Suprapubic skin (tissue), 4 donors: ENCODE measurements at regions not wholly inside any gene's neighbourhood (a gene's known extent, or its start where the extent isn't known, plus 50 kb on each side); places are given as distances from the start of the nearest gene placed in this dataset.

Experiments used
- DNase-seq, 2 donors: peaks; one replicate each; pipeline ENCODE4 v3.0.0-alpha.2; 2019; ENCODE audit warnings: low spot score in 2 of 2
- H3K27ac ChIP-seq: fragments of 200-600 bp; sonication (generic); one replicate; pipeline ENCODE4 v1.5.1; 2019
- H3K27me3 ChIP-seq: fragments of 200-600 bp; sonication (generic); one replicate; pipeline ENCODE4 v1.5.1; 2019
- H3K36me3 ChIP-seq: fragments of 200-600 bp; sonication (generic); one replicate; pipeline ENCODE4 v1.5.1; 2019
- H3K4me1 ChIP-seq: fragments of 200-600 bp; sonication (generic); one replicate; pipeline ENCODE4 v1.5.1; 2019
- H3K4me3 ChIP-seq: fragments of 200-600 bp; sonication (generic); one replicate; pipeline ENCODE4 v1.5.1; 2019; ENCODE audit warnings: mild to moderate bottlenecking
- H3K9me3 ChIP-seq: fragments of 200-600 bp; sonication (generic); one replicate; pipeline ENCODE4 v1.5.1; 2019
- CTCF ChIP-seq, 2 donors: fragments of 200-600 bp in 1 of 2; fragments of 450-650 bp in 1 of 2; sonication (generic) in 1 of 2; IDR thresholded peaks; one replicate each; pipeline ENCODE4 v1.5.1; 2016 to 2019; ENCODE audit warnings: antibody characterized with exemption in 2 of 2, mild to moderate bottlenecking in 1 of 2, moderate library complexity in 1 of 2
- EP300 ChIP-seq: sonication (generic); formaldehyde crosslinking; IDR thresholded peaks from one replicate; pipeline ENCODE4 v1.6.1; 2017; ENCODE audit warnings: antibody characterized with exemption
- POLR2A ChIP-seq, 2 donors: fragments of 450-650 bp; IDR thresholded peaks; one replicate each; pipeline ENCODE4 v1.6.1; 2017; ENCODE audit warnings: antibody characterized with exemption in 2 of 2, mild to moderate bottlenecking in 2 of 2, moderate library complexity in 2 of 2
- POLR2AphosphoS5 ChIP-seq, 3 donors: sonication (generic); formaldehyde crosslinking; IDR thresholded peaks; one replicate each; pipeline ENCODE4 v1.6.1; 2017; ENCODE audit warnings: antibody characterized with exemption in 3 of 3
- WGBS: methylation state at CpG from one replicate; pipeline ENCODE4 v1.1.5; 2018; 5-methylcytosine and 5-hydroxymethylcytosine counted together

GRCh38 chr6:15905488-15906419 is 223.1 kb upstream of the MYLIP start:
- no peaks in the 10 kb centered on the region for H3K9me3 ChIP-seq
- 86% methylated on average over 8 of the region's 8 CpGs for WGBS
- H3K4me3 ChIP-seq = no peak overlapping the region
- TF ChIP-seq POLR2AphosphoS5 (IDR thresholded peaks at IDR 0.05) (no peak), EP300 (no peak), POLR2A (IDR thresholded peaks at IDR 0.05) (no peak), CTCF (IDR thresholded peaks at IDR 0.05) (no peak)
- H3K4me1 ChIP-seq = peaks cover 12% of the 10 kb centered on the region
- no peaks in the 10 kb centered on the region for H3K36me3 ChIP-seq
- no peaks in the 10 kb centered on the region for H3K27me3 ChIP-seq
- no peak for DNase-seq
- no peak overlapping the region for H3K27ac ChIP-seq

GRCh38 chr6:15904651-15905376 is 224.1 kb upstream of the MYLIP start:
- no peaks in the 10 kb centered on the region for H3K36me3 ChIP-seq
- WGBS = 93% methylated on average over 6 of the region's 6 CpGs
- H3K4me3 ChIP-seq = no peak overlapping the region
- peaks cover 12% of the 10 kb centered on the region for H3K4me1 ChIP-seq
- no peak overlapping the region for H3K27ac ChIP-seq
- TF ChIP-seq POLR2A (IDR thresholded peaks at IDR 0.05) (no peak), POLR2AphosphoS5 (IDR thresholded peaks at IDR 0.05) (no peak), EP300 (no peak), CTCF (IDR thresholded peaks at IDR 0.05) (no peak)
- no peaks in the 10 kb centered on the region for H3K9me3 ChIP-seq
- H3K27me3 ChIP-seq = no peaks in the 10 kb centered on the region
- no peak for DNase-seq

GRCh38 chr6:15901141-15902115 is 227.5 kb upstream of the MYLIP start:
- no peak for DNase-seq
- TF ChIP-seq EP300 (no peak), CTCF (IDR thresholded peaks at IDR 0.05) (no peak), POLR2AphosphoS5 (IDR thresholded peaks at IDR 0.05) (no peak), POLR2A (IDR thresholded peaks at IDR 0.05) (no peak)
- Histone ChIP-seq H3K27me3 (no peaks in the 10 kb centered on the region), H3K4me1 (peaks cover 14% of the 10 kb centered on the region), H3K9me3 (no peaks in the 10 kb centered on the region), H3K36me3 (no peaks in the 10 kb centered on the region), H3K27ac (no peak overlapping the region), H3K4me3 (no peak overlapping the region)
- WGBS = 51% methylated on average over 13 of the region's 13 CpGs

GRCh38 chr6:15898693-15899092 is 230.2 kb upstream of the MYLIP start:
- no peak overlapping the region for H3K27ac ChIP-seq
- H3K36me3 ChIP-seq = no peaks in the 10 kb centered on the region
- H3K9me3 ChIP-seq = no peaks in the 10 kb centered on the region
- TF ChIP-seq EP300 = no peak
- no peak for TF ChIP-seq CTCF (IDR thresholded peaks at IDR 0.05)
- no peak for TF ChIP-seq POLR2A (IDR thresholded peaks at IDR 0.05)
- no peak for TF ChIP-seq POLR2AphosphoS5 (IDR thresholded peaks at IDR 0.05)
- H3K4me1 ChIP-seq = peaks cover 18% of the 10 kb centered on the region
- H3K27me3 ChIP-seq = no peaks in the 10 kb centered on the region
- DNase-seq = no peak
- WGBS = 0% methylated on average over 1 of the region's 1 CpG
- no peak overlapping the region for H3K4me3 ChIP-seq
